SU-DHL-6 (cell line): ENCODE measurements at regions not wholly inside any gene's neighbourhood (a gene's known extent, or its start where the extent isn't known, plus 50 kb on each side); places are given as distances from the start of the nearest gene placed in this dataset.

Experiments used
- H2AFZ ChIP-seq: fragments of 200-600 bp; sonication (generic); 2 replicates; pipeline ENCODE4 v1.6.1; 2014; ENCODE audit warnings: low read depth, mild to moderate bottlenecking, moderate library complexity, mixed read lengths, antibody characterized with exemption, low read length; ENCODE audit not compliant: severe bottlenecking
- H3F3A ChIP-seq: fragments of 200-600 bp; shearing (Covaris generic); 2 replicates; pipeline ENCODE4 v1.6.0; 2016; ENCODE audit warnings: antibody characterized with exemption, mild to moderate bottlenecking; ENCODE audit not compliant: insufficient read depth
- H3K27ac ChIP-seq: fragments of 200-600 bp; sonication (generic); 2 replicates; pipeline ENCODE4 v1.5.1; 2016; ENCODE audit warnings: low read depth, mild to moderate bottlenecking, low read length, moderate library complexity, mixed read lengths
- H3K27me3 ChIP-seq: fragments of 200-600 bp; sonication (generic), shearing (Covaris generic); 2 replicates; pipeline ENCODE4 v1.6.0; 2014; ENCODE audit warnings: mild to moderate bottlenecking, low read length
- H3K36me3 ChIP-seq: fragments of 200-600 bp; sonication (generic); 2 replicates; pipeline ENCODE4 v1.6.1; 2014; ENCODE audit warnings: mild to moderate bottlenecking, low read length, mixed read lengths
- H3K4me2 ChIP-seq: fragments of 300-600, 200-600 bp; shearing (Covaris generic), sonication (generic); 2 replicates; pipeline ENCODE4 v1.6.0; 2014; ENCODE audit warnings: low read length, low read depth, mild to moderate bottlenecking; ENCODE audit not compliant: poor library complexity, severe bottlenecking
- H3K4me3 ChIP-seq: fragments of 200-600 bp; sonication (generic); 2 replicates; pipeline ENCODE4 v1.5.1; 2014; ENCODE audit warnings: antibody characterized with exemption, low read length, mild to moderate bottlenecking, mixed read lengths; ENCODE audit not compliant: insufficient read depth, poor library complexity, severe bottlenecking
- H3K79me2 ChIP-seq: fragments of 200-600 bp; sonication (generic); 2 replicates; pipeline ENCODE4 v1.6.1; 2014; ENCODE audit warnings: mild to moderate bottlenecking, low read length, moderate library complexity; ENCODE audit not compliant: insufficient read depth
- H3K9ac ChIP-seq: fragments of 200-600 bp; sonication (generic); 2 replicates; pipeline ENCODE4 v1.7.0; 2014; ENCODE audit warnings: mild to moderate bottlenecking, low read length
- H3K9me2 ChIP-seq: fragments of 200-600 bp; sonication (generic); replicated peaks from 2 replicates; pipeline ENCODE4 v1.6.1; 2014; ENCODE audit warnings: low read length; ENCODE audit not compliant: insufficient read depth
- H3K9me3 ChIP-seq: fragments of 200-600 bp; sonication (generic); 2 replicates; pipeline ENCODE4 v1.6.1; 2014; ENCODE audit warnings: low read length, mixed read lengths; ENCODE audit not compliant: insufficient read depth
- H4K20me1 ChIP-seq: fragments of 200-600 bp; sonication (generic); 2 replicates; pipeline ENCODE4 v1.6.1; 2014; ENCODE audit warnings: low read depth, mild to moderate bottlenecking, antibody characterized with exemption, low read length, moderate library complexity, mixed read lengths
- CTCF ChIP-seq: fragments of 200-600 bp; sonication (generic); IDR thresholded peaks from one replicate; pipeline ENCODE4 v1.5.1; 2017; ENCODE audit warnings: antibody characterized with exemption, mild to moderate bottlenecking, low read length, moderate library complexity; ENCODE audit not compliant: insufficient read depth, poor library complexity, severe bottlenecking
- EZH2phosphoT487 ChIP-seq: fragments of 200-600 bp; sonication (generic), shearing (Covaris generic); conservative IDR thresholded peaks from 2 replicates; pipeline ENCODE4 v1.6.1; 2018; ENCODE audit warnings: mild to moderate bottlenecking, antibody characterized with exemption, low read length, moderate library complexity, mixed read lengths

DNA sequence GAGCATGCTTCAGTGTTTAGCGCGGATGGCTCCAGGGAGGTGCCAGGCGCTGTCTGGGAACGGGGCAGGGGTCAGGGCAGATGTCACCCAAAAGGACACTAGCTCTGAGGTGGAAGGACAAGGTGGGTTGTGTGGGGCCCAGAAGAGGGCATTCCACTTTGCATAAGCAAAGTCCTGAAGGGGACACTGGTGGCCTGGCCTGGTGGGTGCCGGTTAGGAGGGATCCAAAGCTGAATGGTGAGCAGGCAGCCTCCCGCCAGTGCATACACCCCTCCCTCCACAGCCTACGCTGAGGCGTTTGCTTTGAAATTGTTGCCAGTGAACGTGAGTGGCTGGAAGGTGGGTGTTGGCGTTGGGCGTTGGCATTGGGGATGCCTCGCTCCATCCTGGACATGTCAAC lies 192.1 kb downstream of the BMP7 start:
- Histone ChIP-seq H3K4me3 (no peak overlapping the region), H3K36me3 (no peaks in the 10 kb centered on the region), H3K9me3 (peaks cover 8% of the 10 kb centered on the region; the same call in 1 of the 2 replicates), H3K4me2 (no peak overlapping the region), H4K20me1 (no peaks in the 10 kb centered on the region), H3K27ac (no peak overlapping the region), H3K27me3 (no peaks in the 10 kb centered on the region), H3K79me2 (no peaks in the 10 kb centered on the region), H3F3A (no peaks in the 10 kb centered on the region), H3K9ac (no peak overlapping the region), H3K9me2 (no peaks in the 10 kb centered on the region), H2AFZ (no peak overlapping the region)
- TF ChIP-seq EZH2phosphoT487, result no peak
- TF ChIP-seq CTCF, result no peak

GRCh38 chr20:57075181-57075580 lies 191.3 kb downstream of the BMP7 start:
- Histone ChIP-seq H3K27me3 (no peaks in the 10 kb centered on the region), H3K4me2 (no peak overlapping the region), H3K9me3 (peaks cover 8% of the 10 kb centered on the region; the same call in 1 of the 2 replicates), H3F3A (no peaks in the 10 kb centered on the region), H4K20me1 (no peaks in the 10 kb centered on the region), H2AFZ (no peak overlapping the region), H3K36me3 (no peaks in the 10 kb centered on the region), H3K9ac (no peak overlapping the region), H3K9me2 (no peaks in the 10 kb centered on the region), H3K4me3 (no peak overlapping the region), H3K27ac (no peak overlapping the region), H3K79me2 (no peaks in the 10 kb centered on the region)
- TF ChIP-seq CTCF (no peak), EZH2phosphoT487 (no peak)

DNA sequence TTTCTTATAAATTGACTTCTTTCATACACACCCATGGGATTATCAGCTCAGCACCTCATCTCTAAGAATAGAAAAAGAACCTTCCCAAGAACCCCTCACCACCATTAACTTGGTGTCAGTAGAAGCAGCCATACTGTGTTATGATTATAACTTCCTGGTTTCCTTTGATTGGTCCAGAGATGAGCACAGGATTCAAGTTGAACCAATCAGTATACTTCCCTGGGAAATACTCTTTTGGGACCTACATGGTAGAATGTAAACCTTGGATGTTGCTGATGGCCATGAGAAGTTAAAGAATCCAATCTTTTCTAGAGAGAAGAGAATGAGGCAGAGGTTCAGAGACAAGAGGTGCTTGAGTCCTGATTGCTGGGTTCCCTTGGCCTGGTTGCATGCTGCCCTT lies 190.8 kb downstream of the BMP7 start:
- Histone ChIP-seq H3K9ac (no peak overlapping the region), H3K4me3 (no peak overlapping the region), H3F3A (no peaks in the 10 kb centered on the region)

More for the DNA sequence above, 190.8 kb downstream of the BMP7 start:
- H3K27me3 ChIP-seq, result no peaks in the 10 kb centered on the region
- no peak overlapping the region for H2AFZ ChIP-seq
- no peak overlapping the region for H3K4me2 ChIP-seq
- no peaks in the 10 kb centered on the region for H3K36me3 ChIP-seq
- no peak overlapping the region for H3K27ac ChIP-seq
- no peak for TF ChIP-seq CTCF
- no peak for TF ChIP-seq EZH2phosphoT487
- H4K20me1 ChIP-seq, result no peaks in the 10 kb centered on the region
- H3K9me2 ChIP-seq, result no peaks in the 10 kb centered on the region
- H3K9me3 ChIP-seq, result peaks cover 8% of the 10 kb centered on the region; the same call in 1 of the 2 replicates
- H3K79me2 ChIP-seq, result no peaks in the 10 kb centered on the region
